Endothelial cell of umbilical vein (primary cell): ENCODE measurements at regions not wholly inside any gene's neighbourhood (a gene's known extent, or its start where the extent isn't known, plus 50 kb on each side); places are given as distances from the start of the nearest gene placed in this dataset.

Source experiments
- BruUV-seq: library from RNA; stranded (reverse); fragments of 400-500 nt; replicated peaks from 2 replicates; lab custom pipeline; 2021; lab: Mats Ljungman, UMichigan
- CTCF ChIA-PET: fragments of 300-600, 350-600 bp; sonication (Branson Sonifier 250); formaldehyde crosslinking; loops from one replicate; lab custom pipeline; 2021; ENCODE audit warnings: antibody characterized with exemption, inconsistent platforms; lab: Charles Lee
- POLR2A ChIA-PET: fragments of 300-600, 350-600 bp; sonication (Branson Sonifier 250); formaldehyde crosslinking; loops from one replicate; lab custom pipeline; 2021; ENCODE audit warnings: antibody characterized with exemption, inconsistent platforms; lab: Charles Lee
- DNase-seq: peaks from one replicate; pipeline ENCODE4 v3.0.0-alpha.2; 2011; ENCODE audit warnings: low read depth, low spot score
- FAIRE-seq: peaks from 2 replicates; lab custom pipeline; 2011; peaks lifted over from hg19 to GRCh38; lab: Jason Lieb, UNC
- H2AFZ ChIP-seq: 2 replicates; pipeline ENCODE4 v1.6.0; 2012; ENCODE audit warnings: low read depth, low read length, control low read depth, inconsistent platforms
- H3K27ac ChIP-seq: 2 replicates; pipeline ENCODE4 v1.5.1; 2011; ENCODE audit warnings: low read depth, mild to moderate bottlenecking, control low read depth, low read length, moderate library complexity; ENCODE audit not compliant: insufficient read depth
- H3K27me3 ChIP-seq, 2 experiments: 2 replicates each; pipeline versions ENCODE4 v1.6.0 to v1.6.1; 2011; ENCODE audit warnings: low read length in 2 of 2, mixed read lengths in 1 of 2; ENCODE audit not compliant: control insufficient read depth in 2 of 2, insufficient read depth in 2 of 2
- H3K36me3 ChIP-seq, 2 experiments: 2 replicates in 1 of 2; 3 replicates in 1 of 2; pipeline ENCODE4 v1.5.1; 2011; ENCODE audit warnings: low read length in 2 of 2, mild to moderate bottlenecking in 1 of 2, moderate library complexity in 1 of 2; ENCODE audit not compliant: control insufficient read depth in 2 of 2, insufficient read depth in 2 of 2; ENCODE audit errors: extremely low read depth in 1 of 2
- H3K4me1 ChIP-seq: 3 replicates; pipeline ENCODE4 v1.5.1; 2011; ENCODE audit warnings: mild to moderate bottlenecking, low read length; ENCODE audit not compliant: control insufficient read depth, insufficient read depth; ENCODE audit errors: extremely low read depth
- H3K4me2 ChIP-seq: 2 replicates; pipeline ENCODE4 v1.6.1; 2011; ENCODE audit warnings: low read length, control low read depth, mixed read lengths; ENCODE audit not compliant: insufficient read depth
- H3K4me3 ChIP-seq, 3 experiments: fragments of 200-600 bp in 1 of 3; sonication (generic), shearing (Covaris generic) in 1 of 3; replicated peaks in 1 of 3; 2 replicates each; pipeline ENCODE4 v1.5.1; 2011 to 2016; ENCODE audit warnings: control low read depth in 3 of 3, low read length in 3 of 3, mild to moderate bottlenecking in 2 of 3, inconsistent platforms in 1 of 3, low read depth in 1 of 3, moderate library complexity in 1 of 3; ENCODE audit not compliant: insufficient read depth in 1 of 3
- H3K79me2 ChIP-seq: 2 replicates; pipeline ENCODE4 v1.6.0; 2012; ENCODE audit warnings: low read length, inconsistent platforms; ENCODE audit not compliant: control insufficient read depth, insufficient read depth
- H3K9ac ChIP-seq: replicated peaks from 2 replicates; pipeline ENCODE3; 2011; ENCODE audit warnings: low read length, control low read depth; ENCODE audit not compliant: insufficient read depth; ENCODE audit errors: extremely low read depth
- H3K9me1 ChIP-seq: replicated peaks from 3 replicates; pipeline ENCODE4 v1.6.0; 2011; ENCODE audit warnings: mild to moderate bottlenecking, low read length; ENCODE audit not compliant: control insufficient read depth, insufficient read depth; ENCODE audit errors: extremely low read depth
- H3K9me3 ChIP-seq: replicated peaks from 2 replicates; pipeline ENCODE4 v1.5.1; 2012; ENCODE audit warnings: low read length, inconsistent platforms; ENCODE audit not compliant: control insufficient read depth, insufficient read depth
- H4K20me1 ChIP-seq: replicated peaks from 2 replicates; pipeline ENCODE3; 2011; ENCODE audit warnings: mild to moderate bottlenecking, low read length; ENCODE audit not compliant: control insufficient read depth, insufficient read depth; ENCODE audit errors: extremely low read depth
- CTCF ChIP-seq, 2 donors: IDR thresholded peaks; 1 replicate in 1 of 2; 2 replicates in 1 of 2; pipeline ENCODE4 v1.5.1; 2011; ENCODE audit warnings: low read length in 2 of 2, mild to moderate bottlenecking in 2 of 2, moderate library complexity in 2 of 2, control low read depth in 1 of 2, inconsistent platforms in 1 of 2, low read depth in 1 of 2; ENCODE audit not compliant: insufficient read depth in 1 of 2; ENCODE audit errors: extremely low read depth in 1 of 2
- EZH2 ChIP-seq: IDR thresholded peaks from 2 replicates; pipeline ENCODE4 v1.6.1; 2012; ENCODE audit warnings: borderline replicate concordance, low read depth, mild to moderate bottlenecking, moderate library complexity, low read length, inconsistent platforms; ENCODE audit not compliant: severe bottlenecking
- FOS ChIP-seq: IDR thresholded peaks from 2 replicates; pipeline ENCODE4 v1.6.1; 2011; ENCODE audit warnings: mild to moderate bottlenecking, low read length, moderate library complexity, borderline replicate concordance; ENCODE audit not compliant: insufficient read depth
- GATA2 ChIP-seq: IDR thresholded peaks from 2 replicates; pipeline ENCODE4 v1.7.0; 2011; ENCODE audit warnings: low read depth, mild to moderate bottlenecking, moderate library complexity, mixed read lengths, low read length; ENCODE audit not compliant: insufficient read length, insufficient read depth
- JUN ChIP-seq: IDR thresholded peaks from 2 replicates; pipeline ENCODE4 v1.6.1; 2011; ENCODE audit warnings: borderline replicate concordance, low read depth; ENCODE audit not compliant: insufficient read length, insufficient read depth
- MAX ChIP-seq: IDR thresholded peaks from 2 replicates; pipeline ENCODE4 v1.6.1; 2011; ENCODE audit not compliant: insufficient read depth, insufficient read length
- MYC ChIP-seq: IDR thresholded peaks from one replicate; pipeline ENCODE4 v1.6.1; 2011; ENCODE audit warnings: mild to moderate bottlenecking, low read depth, low read length
- POLR2A ChIP-seq: IDR thresholded peaks from 2 replicates; pipeline ENCODE4 v1.6.1; 2012; ENCODE audit warnings: low read depth, mild to moderate bottlenecking, control low read depth, low read length
- POLR2AphosphoS5 ChIP-seq: IDR thresholded peaks from 2 replicates; pipeline ENCODE4 v1.6.1; 2012; ENCODE audit warnings: low read depth, mild to moderate bottlenecking, control low read depth, low read length, moderate library complexity; ENCODE audit not compliant: insufficient read depth
- dilution Hi-C: fragments of 300-500 bp; cut with MboI; formaldehyde crosslinking; loops from one replicate; pipeline ENCODE4 v1.15.0; 2019; ENCODE audit warnings: low sequenced_read_pairs; ENCODE audit not compliant: extremely low pct_ligation_motif_present
- intact Hi-C: fragments of 100-400 bp; cut with micrococcal nuclease; formaldehyde crosslinking; loops from one replicate; pipeline ENCODE4 v1.10.0; 2022

DNA sequence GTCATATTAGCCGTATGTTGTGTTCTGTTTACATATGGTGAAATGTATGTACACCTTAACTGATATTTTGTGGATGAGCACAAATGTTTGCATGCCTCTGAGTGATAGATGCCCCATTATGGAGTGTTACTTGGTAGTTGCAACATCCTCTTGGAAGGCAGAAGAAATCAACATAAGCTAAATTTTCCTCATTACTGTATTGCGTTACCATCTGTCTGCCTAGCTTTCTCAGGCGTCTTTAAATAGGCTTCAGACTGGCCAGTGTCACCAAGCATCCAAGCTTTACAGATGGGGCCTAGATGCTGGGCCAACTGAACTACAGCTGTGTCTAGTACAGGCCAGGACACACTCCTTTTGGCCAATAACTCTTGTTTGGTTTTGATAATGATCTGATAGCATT is 250.6 kb downstream of the SAMD5 start:
- dilution Hi-C loops = no loop called here
- CTCF ChIA-PET = no interaction called here
- POLR2A ChIA-PET = no interaction called here
- Histone ChIP-seq H3K27me3 (no peaks in the 10 kb centered on the region), H2AFZ (no peak overlapping the region), H3K9ac (no peak overlapping the region), H3K27ac (no peak overlapping the region), H3K4me3 (no peak overlapping the region), H3K9me3 (no peaks in the 10 kb centered on the region), H3K9me1 (no peaks in the 10 kb centered on the region), H3K4me2 (no peak overlapping the region), H4K20me1 (no peaks in the 10 kb centered on the region), H3K4me1 (no peaks in the 10 kb centered on the region), H3K79me2 (no peaks in the 10 kb centered on the region), H3K36me3 (no peaks in the 10 kb centered on the region)
- DNase-seq (no peak), FAIRE-seq (no peak)
- TF ChIP-seq EZH2 = no peak
- no peak for TF ChIP-seq JUN
- TF ChIP-seq POLR2A = no peak
- TF ChIP-seq FOS = no peak
- no peak for TF ChIP-seq POLR2AphosphoS5
- TF ChIP-seq MAX = no peak
- TF ChIP-seq CTCF (IDR thresholded peaks at IDR 0.05; ENCODE audit: extremely low read depth in 1 of 2, insufficient read depth in 1 of 2, low read depth in 1 of 2, low read length in 2 of 2) = no peak
- no peak for TF ChIP-seq GATA2
- no peak for TF ChIP-seq MYC
- BruUV-seq = no TSS peak
- intact Hi-C loops = no loop called here
